Panc1 (cell line): ENCODE measurements at regions not wholly inside any gene's neighbourhood (a gene's known extent, or its start where the extent isn't known, plus 50 kb on each side); places are given as distances from the start of the nearest gene placed in this dataset.

Experiments used
- ATAC-seq: fragments of 200-7000 bp; cut with Tn5 transposase; 2 replicates; pipeline ENCODE4 v1.9.1; 2020; ENCODE audit warnings: mild to moderate bottlenecking, moderate library complexity
- BruUV-seq: library from RNA; stranded (reverse); fragments of 400-500 nt; replicated peaks from 2 replicates; lab custom pipeline; 2021; lab: Mats Ljungman, UMichigan
- CTCF ChIA-PET: fragments of 300-600 bp; sonication (Branson Sonifier 250); formaldehyde crosslinking; loops from one replicate; lab custom pipeline; 2022; ENCODE audit warnings: antibody characterized with exemption; lab: Charles Lee
- POLR2A ChIA-PET: fragments of 300-600 bp; sonication (Branson Sonifier 250); formaldehyde crosslinking; loops from one replicate; lab custom pipeline; 2022; ENCODE audit warnings: antibody characterized with exemption; lab: Charles Lee
- DNase-seq: peaks from one replicate; pipeline ENCODE4 v3.0.0-alpha.2; 2010; ENCODE audit warnings: low read depth, low spot score
- H3K27ac ChIP-seq: 2 replicates; pipeline ENCODE4 v1.5.1; 2011; ENCODE audit warnings: mild to moderate bottlenecking, low read length, inconsistent platforms
- H3K27me3 ChIP-seq: fragments of 200-500 bp; sonication (Bioruptor generic); 2 replicates; pipeline ENCODE4 v1.6.0; 2014; ENCODE audit warnings: low read length, inconsistent platforms; ENCODE audit not compliant: control insufficient read depth, insufficient read depth
- H3K36me3 ChIP-seq: fragments of 200-500 bp; sonication (Bioruptor generic); 2 replicates; pipeline ENCODE4 v1.5.1; 2014; ENCODE audit warnings: inconsistent platforms, mild to moderate bottlenecking, low read length, moderate library complexity; ENCODE audit not compliant: control insufficient read depth, insufficient read depth
- H3K4me1 ChIP-seq: 2 replicates; pipeline ENCODE4 v1.5.1; 2011; ENCODE audit warnings: inconsistent platforms, mild to moderate bottlenecking, low read length, moderate library complexity; ENCODE audit not compliant: control insufficient read depth, insufficient read depth
- H3K4me3 ChIP-seq, 2 experiments: 2 replicates each; pipeline ENCODE4 v1.5.1; 2011 to 2012; ENCODE audit warnings: low read depth in 2 of 2, low read length in 2 of 2, mild to moderate bottlenecking in 2 of 2, inconsistent platforms in 1 of 2, moderate library complexity in 1 of 2
- H3K9me3 ChIP-seq: fragments of 200-500 bp; sonication (Bioruptor generic); 2 replicates; pipeline ENCODE4 v1.5.1; 2014; ENCODE audit warnings: low read depth, mild to moderate bottlenecking, inconsistent platforms, low read length, moderate library complexity; ENCODE audit not compliant: control insufficient read depth, insufficient read depth
- POLR2AphosphoS5 ChIP-seq: IDR thresholded peaks from 2 replicates; pipeline ENCODE4 v1.6.1; 2012; ENCODE audit warnings: mild to moderate bottlenecking, low read depth, low read length, moderate library complexity
- SIN3A ChIP-seq: IDR thresholded peaks from 2 replicates; pipeline ENCODE4 v1.6.1; 2012; ENCODE audit warnings: low read depth, mild to moderate bottlenecking, low read length, moderate library complexity, borderline replicate concordance; ENCODE audit not compliant: insufficient read depth
- TCF7L2 ChIP-seq: IDR thresholded peaks from 2 replicates; pipeline ENCODE4 v1.6.1; 2011; ENCODE audit warnings: mild to moderate bottlenecking, low read depth, low read length, inconsistent platforms
- in situ Hi-C: cut with HindIII; loops from 2 replicates; pipeline ENCODE4 v1.10.0; 2016; ENCODE audit warnings: low sequenced_read_pairs, low pct_unique_long_range_greater_than_20kb
- intact Hi-C: fragments of 100-400 bp; cut with micrococcal nuclease; formaldehyde crosslinking; loops from one replicate; pipeline ENCODE4 v1.10.0; 2022; ENCODE audit not compliant: unreplicated experiment
- TF ChIP-seq, protein P1 (sequence below), 2 experiments: IDR thresholded peaks; 2 replicates each; pipeline ENCODE4 v1.6.1; 2011 to 2012; ENCODE audit warnings: low read depth in 2 of 2, control low read depth in 1 of 2, low read length in 1 of 2, mild to moderate bottlenecking in 1 of 2, moderate library complexity in 1 of 2; ENCODE audit not compliant: insufficient read depth in 1 of 2
- TF ChIP-seq, protein P2 (sequence below): fragments of 450-650 bp; IDR thresholded peaks from 2 replicates; pipeline ENCODE4 v1.5.1; 2017; ENCODE audit warnings: mild to moderate bottlenecking

DNA sequence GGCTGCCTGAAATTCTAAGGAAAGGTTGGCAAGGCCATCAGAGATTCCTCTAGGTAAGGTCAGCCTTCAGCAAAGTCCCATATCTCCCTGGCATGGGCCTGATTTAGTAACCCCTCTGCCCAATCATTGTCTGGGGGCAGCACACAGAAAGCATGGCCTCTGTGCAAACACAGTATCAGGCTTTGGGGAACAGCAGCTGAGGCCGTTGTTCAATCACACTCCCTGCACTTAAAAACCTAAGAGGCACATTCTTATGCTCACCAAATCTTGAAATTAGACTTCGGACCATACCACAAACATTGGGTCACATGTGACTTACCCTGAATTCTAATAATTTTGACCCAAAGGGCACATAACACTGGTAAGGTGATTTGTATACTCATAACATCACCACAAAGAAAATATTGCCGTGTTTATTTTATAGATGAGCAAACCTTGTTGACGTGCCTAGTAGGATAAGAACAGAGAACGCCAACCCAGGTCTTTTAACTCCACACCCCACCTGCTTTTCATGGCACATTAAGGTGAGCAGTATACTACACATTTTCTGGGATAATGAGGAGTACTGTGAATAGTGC, 212.7 kb downstream of the HNMT start:
- BruUV-seq: no TSS peak

DNA sequence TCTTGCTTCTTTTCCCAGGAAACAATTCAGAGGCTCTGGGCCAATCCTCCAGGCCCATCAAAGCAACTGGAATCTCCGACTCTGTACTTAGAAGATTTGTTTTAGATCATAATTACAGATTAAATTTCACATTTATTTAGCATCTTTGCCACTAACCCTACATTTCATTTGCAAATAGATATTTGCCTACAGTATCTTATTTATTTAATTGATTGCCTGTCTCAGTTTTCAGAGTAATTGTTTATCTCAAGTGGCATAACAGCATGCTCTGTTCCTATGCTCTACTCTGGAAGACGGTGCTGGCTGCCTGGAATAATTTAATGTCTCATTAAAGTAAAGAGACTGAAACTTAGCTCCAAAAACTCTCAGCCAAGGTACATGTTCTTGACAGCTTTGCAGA, 213.4 kb downstream of the HNMT start:
- ChIA-PET POLR2A (no interaction called here), CTCF (no interaction called here)
- no peaks in the 10 kb centered on the region for H3K9me3 ChIP-seq
- intact Hi-C loops (no loop called here), in situ Hi-C loops (no loop called here)
- H3K27me3 ChIP-seq: no peaks in the 10 kb centered on the region
- H3K4me1 ChIP-seq: no peaks in the 10 kb centered on the region
- H3K36me3 ChIP-seq: no peaks in the 10 kb centered on the region
- TF ChIP-seq SIN3A (no peak), POLR2AphosphoS5 (no peak), TCF7L2 (no peak)
- TF ChIP-seq, protein P1, sequence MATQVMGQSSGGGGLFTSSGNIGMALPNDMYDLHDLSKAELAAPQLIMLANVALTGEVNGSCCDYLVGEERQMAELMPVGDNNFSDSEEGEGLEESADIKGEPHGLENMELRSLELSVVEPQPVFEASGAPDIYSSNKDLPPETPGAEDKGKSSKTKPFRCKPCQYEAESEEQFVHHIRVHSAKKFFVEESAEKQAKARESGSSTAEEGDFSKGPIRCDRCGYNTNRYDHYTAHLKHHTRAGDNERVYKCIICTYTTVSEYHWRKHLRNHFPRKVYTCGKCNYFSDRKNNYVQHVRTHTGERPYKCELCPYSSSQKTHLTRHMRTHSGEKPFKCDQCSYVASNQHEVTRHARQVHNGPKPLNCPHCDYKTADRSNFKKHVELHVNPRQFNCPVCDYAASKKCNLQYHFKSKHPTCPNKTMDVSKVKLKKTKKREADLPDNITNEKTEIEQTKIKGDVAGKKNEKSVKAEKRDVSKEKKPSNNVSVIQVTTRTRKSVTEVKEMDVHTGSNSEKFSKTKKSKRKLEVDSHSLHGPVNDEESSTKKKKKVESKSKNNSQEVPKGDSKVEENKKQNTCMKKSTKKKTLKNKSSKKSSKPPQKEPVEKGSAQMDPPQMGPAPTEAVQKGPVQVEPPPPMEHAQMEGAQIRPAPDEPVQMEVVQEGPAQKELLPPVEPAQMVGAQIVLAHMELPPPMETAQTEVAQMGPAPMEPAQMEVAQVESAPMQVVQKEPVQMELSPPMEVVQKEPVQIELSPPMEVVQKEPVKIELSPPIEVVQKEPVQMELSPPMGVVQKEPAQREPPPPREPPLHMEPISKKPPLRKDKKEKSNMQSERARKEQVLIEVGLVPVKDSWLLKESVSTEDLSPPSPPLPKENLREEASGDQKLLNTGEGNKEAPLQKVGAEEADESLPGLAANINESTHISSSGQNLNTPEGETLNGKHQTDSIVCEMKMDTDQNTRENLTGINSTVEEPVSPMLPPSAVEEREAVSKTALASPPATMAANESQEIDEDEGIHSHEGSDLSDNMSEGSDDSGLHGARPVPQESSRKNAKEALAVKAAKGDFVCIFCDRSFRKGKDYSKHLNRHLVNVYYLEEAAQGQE (IDR thresholded peaks at IDR 0.05; ENCODE audit: insufficient read depth in 1 of 2, low read depth in 2 of 2, low read length in 1 of 2): no peak
- TF ChIP-seq, protein P2, sequence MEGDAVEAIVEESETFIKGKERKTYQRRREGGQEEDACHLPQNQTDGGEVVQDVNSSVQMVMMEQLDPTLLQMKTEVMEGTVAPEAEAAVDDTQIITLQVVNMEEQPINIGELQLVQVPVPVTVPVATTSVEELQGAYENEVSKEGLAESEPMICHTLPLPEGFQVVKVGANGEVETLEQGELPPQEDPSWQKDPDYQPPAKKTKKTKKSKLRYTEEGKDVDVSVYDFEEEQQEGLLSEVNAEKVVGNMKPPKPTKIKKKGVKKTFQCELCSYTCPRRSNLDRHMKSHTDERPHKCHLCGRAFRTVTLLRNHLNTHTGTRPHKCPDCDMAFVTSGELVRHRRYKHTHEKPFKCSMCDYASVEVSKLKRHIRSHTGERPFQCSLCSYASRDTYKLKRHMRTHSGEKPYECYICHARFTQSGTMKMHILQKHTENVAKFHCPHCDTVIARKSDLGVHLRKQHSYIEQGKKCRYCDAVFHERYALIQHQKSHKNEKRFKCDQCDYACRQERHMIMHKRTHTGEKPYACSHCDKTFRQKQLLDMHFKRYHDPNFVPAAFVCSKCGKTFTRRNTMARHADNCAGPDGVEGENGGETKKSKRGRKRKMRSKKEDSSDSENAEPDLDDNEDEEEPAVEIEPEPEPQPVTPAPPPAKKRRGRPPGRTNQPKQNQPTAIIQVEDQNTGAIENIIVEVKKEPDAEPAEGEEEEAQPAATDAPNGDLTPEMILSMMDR: no peak
- H3K4me3 ChIP-seq: no peak overlapping the region
- DNase-seq (no peak), ATAC-seq (no peak)
- BruUV-seq: no TSS peak
- H3K27ac ChIP-seq: no peak overlapping the region

More for the DNA sequence above, 212.7 kb downstream of the HNMT start:
- Histone ChIP-seq H3K27me3 (no peaks in the 10 kb centered on the region), H3K27ac (no peak overlapping the region), H3K4me3 (no peak overlapping the region), H3K4me1 (no peaks in the 10 kb centered on the region), H3K9me3 (no peaks in the 10 kb centered on the region), H3K36me3 (no peaks in the 10 kb centered on the region)
- intact Hi-C loops (no loop called here), in situ Hi-C loops (no loop called here)
- TF ChIP-seq SIN3A (no peak), TCF7L2 (no peak), POLR2AphosphoS5 (no peak)
- TF ChIP-seq, protein P1 (IDR thresholded peaks at IDR 0.05; ENCODE audit: insufficient read depth in 1 of 2, low read depth in 2 of 2, low read length in 1 of 2): no peak
- TF ChIP-seq, protein P2: no peak
- no peak for DNase-seq
- ChIA-PET CTCF (no interaction called here), POLR2A (no interaction called here)
- no peak for ATAC-seq
